Fibroblast of pulmonary artery (primary cell): ENCODE measurements at regions not wholly inside any gene's neighbourhood (a gene's known extent, or its start where the extent isn't known, plus 50 kb on each side); places are given as distances from the start of the nearest gene placed in this dataset.

Source experiments
- DNase-seq: peaks from one replicate; pipeline ENCODE4 v3.0.0-alpha.2; 2010; ENCODE audit warnings: low read depth
- H3K4me3 ChIP-seq: replicated peaks from 2 replicates; pipeline ENCODE4 v1.5.1; 2011; ENCODE audit warnings: low read depth, mild to moderate bottlenecking, control low read depth, low read length, moderate library complexity
- CTCF ChIP-seq: IDR thresholded peaks from 2 replicates; pipeline ENCODE4 v1.5.1; 2011; ENCODE audit warnings: mild to moderate bottlenecking, control low read depth, low read length, inconsistent platforms; ENCODE audit errors: missing control alignments

GRCh38 chr17:72515291-72516065, 394.7 kb downstream of the SOX9 start:
- H3K4me3 ChIP-seq, result peak overlapping the region; percentile 33
- TF ChIP-seq CTCF, result peak; percentile 15
- DNase-seq, result peak; percentile 69

DNA sequence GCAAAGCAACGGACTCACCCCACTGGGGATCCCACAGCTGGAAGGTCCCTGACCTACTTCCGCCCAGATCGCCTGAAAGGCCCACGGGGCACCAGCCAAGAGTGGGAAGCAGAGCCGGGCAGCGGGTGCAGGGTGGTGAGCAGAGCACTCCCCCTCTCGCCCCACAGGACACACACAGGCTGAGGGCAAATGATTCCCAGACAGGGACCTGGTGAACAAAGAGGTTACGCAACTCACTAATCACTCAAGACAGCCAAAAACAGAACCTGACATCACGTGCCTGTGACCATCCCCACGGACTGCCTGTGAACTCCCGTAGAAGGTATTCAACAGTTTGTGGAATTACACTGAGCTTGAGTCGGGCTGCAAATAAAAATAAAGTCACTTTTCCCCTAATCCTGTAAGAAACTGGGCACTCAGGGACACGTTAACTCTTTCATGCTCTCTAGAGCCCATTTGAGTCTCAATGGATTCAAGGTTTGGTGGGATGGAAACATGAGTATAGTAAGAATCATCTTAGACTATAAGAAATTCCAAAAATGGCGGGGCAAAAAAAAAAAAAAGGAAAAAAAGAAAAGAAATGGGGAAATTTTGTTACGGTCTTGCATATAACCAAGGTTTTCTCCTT, 396.1 kb downstream of the SOX9 start:
- no peak overlapping the region for H3K4me3 ChIP-seq
- TF ChIP-seq CTCF, result no peak
- DNase-seq, result peak; percentile 39

DNA sequence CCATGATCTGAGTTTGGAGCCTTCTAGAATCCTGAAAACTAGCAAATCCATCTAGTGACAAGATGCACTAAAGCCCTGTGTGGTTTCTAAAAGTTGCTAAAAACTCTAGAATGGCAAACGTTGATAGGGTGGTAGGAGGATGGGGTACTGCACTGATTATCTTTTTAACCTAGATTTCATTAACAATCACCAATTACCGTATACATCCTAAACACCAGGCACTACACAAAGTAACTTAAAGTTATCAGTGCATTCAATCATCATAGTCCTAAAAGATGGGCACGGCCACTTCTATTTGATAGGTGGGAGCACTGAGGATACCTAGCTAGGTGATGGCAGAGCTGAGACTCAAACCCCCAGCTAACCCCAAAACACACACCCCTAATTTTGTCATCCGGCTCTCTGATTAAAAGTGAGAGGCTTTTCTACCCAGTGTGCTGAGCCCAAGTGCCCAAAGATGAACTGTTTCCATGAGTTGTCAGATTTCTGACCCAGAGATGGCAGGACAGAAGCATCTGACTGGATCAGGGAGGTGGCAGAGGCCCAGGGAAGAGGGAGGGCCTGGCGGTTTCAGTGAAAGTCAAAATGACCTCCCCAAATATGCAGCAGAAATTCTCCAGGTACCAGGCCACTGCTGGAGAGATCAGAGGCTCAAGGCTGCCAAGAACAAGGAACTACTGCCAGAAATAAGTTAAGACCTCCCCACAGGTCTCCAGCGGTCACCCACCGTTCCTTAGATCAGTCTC, 396.8 kb downstream of the SOX9 start:
- no peak overlapping the region for H3K4me3 ChIP-seq
- peak; percentile 14 for DNase-seq
- TF ChIP-seq CTCF, result no peak

DNA sequence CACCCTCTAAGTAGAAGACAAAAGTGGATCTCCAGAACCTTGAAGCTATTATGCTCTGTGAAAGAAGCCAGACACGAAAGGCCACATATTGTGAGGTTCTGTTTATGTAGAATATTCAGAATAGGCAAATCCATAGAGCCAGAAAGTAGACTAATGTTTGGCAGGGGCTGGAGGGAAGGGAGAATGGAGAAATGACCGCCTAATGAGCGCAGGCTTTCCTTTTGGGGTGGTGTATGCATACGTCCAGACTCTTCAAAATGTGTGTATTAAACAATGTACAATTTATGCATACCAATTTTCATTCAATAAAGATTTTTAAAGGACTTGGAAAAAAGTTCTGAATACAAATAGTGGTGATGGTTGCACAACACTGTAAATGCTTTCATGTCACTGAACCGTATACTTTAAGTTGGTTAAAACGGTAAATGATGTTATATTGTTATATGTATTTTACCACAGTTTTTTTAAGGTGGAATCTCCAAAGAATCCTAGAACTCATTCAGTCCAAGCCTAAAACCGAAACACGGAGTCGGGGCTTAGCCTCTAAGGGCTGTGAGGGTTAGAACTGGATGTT, 397.4 kb downstream of the SOX9 start:
- H3K4me3 ChIP-seq, result no peak overlapping the region
- no peak for DNase-seq
- no peak for TF ChIP-seq CTCF

DNA sequence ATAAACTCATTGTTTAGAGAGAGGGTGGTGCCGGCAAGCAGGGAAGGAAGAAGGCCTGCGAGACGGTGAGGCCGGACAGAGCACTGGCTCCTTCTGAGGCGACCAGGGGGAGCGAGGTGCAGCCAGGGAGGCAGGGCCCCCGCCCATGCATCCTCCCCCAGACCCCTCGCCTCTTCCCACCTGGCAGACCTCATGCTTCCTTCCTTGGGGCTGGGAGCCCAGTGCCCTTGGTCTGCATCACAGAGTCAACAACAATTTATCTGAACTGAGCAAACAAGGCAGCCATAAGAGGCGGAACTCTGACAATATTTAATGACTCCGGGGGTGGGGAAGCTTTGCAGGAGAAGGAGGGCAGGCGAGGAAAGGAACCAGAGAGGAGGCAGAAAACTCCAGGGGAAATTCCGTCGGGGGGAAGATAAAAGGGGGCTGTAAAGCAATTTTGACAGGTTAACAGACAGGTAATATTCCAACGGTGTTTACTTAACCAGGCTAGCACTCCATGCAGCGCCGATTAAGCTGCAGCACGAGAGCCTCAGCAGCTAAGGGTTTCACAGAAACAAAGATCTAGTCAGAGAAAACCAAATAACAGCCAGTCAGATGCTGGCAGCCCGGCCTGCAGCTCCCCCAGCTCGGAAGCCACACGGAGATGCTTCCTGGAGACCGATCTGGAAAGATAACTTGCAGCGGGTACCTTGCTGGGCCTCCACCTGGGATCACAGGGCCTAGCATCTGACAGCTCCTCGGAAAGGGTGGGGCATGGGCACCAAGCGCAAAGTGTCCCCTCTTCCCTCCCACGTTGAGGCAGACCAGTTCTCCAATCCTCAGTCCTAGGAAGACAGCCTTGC, 398.2 kb downstream of the SOX9 start:
- TF ChIP-seq CTCF, result no peak
- no peak overlapping the region for H3K4me3 ChIP-seq

DNA sequence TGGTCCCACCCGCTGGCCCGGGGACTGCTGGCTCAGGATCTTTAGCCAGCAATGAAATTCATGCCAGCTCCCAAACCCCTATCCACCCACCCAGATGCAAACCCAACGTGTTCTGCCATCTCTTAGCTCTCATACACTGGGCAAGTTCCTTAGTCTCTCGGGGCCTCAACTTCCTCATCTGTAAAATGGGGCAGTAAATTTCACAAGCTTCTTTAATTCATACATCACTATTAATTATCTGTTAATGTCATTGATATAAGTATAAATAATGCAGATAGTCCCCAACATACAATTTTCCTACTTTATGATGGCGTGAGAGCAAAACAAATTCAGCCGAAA, 398.7 kb downstream of the SOX9 start:
- TF ChIP-seq CTCF, result no peak
- DNase-seq, result no peak
- no peak overlapping the region for H3K4me3 ChIP-seq

More for the DNA sequence above, 398.2 kb downstream of the SOX9 start:
- no peak for DNase-seq
